GM20000 (cell line): ENCODE measurements at regions not wholly inside any gene's neighbourhood (a gene's known extent, or its start where the extent isn't known, plus 50 kb on each side); places are given as distances from the start of the nearest gene placed in this dataset.

Experiments
- DNase-seq: peaks from one replicate; pipeline ENCODE4 v3.0.0; 2012; ENCODE audit warnings: low spot score
- TF ChIP-seq, protein P1 (sequence below): IDR thresholded peaks from 2 replicates; pipeline ENCODE4 v1.5.1; 2012; ENCODE audit warnings: mild to moderate bottlenecking, control low read depth; ENCODE audit errors: extremely low read depth, missing control alignments

DNA sequence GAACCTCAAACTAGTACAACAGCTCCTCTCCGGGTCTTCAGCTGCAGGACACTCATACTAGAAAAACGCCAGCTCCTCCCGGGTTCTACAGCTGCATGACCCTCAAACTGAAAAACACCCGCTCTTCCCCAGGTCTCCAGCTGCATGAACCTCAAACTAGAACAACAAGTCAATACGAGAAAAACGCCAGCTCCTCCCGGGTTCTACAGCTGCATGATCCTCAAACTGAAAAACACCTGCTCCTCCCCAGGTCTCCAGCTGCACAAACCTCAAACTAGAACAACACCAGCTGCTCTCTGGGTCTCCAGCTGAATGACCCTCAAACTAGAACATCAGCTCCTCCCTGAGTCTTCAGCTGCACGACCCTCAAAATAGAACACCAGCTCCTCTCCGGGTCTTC, 315.0 kb upstream of the TFPI start:
- TF ChIP-seq, protein P1, sequence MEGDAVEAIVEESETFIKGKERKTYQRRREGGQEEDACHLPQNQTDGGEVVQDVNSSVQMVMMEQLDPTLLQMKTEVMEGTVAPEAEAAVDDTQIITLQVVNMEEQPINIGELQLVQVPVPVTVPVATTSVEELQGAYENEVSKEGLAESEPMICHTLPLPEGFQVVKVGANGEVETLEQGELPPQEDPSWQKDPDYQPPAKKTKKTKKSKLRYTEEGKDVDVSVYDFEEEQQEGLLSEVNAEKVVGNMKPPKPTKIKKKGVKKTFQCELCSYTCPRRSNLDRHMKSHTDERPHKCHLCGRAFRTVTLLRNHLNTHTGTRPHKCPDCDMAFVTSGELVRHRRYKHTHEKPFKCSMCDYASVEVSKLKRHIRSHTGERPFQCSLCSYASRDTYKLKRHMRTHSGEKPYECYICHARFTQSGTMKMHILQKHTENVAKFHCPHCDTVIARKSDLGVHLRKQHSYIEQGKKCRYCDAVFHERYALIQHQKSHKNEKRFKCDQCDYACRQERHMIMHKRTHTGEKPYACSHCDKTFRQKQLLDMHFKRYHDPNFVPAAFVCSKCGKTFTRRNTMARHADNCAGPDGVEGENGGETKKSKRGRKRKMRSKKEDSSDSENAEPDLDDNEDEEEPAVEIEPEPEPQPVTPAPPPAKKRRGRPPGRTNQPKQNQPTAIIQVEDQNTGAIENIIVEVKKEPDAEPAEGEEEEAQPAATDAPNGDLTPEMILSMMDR, result no peak
- no peak for DNase-seq

DNA sequence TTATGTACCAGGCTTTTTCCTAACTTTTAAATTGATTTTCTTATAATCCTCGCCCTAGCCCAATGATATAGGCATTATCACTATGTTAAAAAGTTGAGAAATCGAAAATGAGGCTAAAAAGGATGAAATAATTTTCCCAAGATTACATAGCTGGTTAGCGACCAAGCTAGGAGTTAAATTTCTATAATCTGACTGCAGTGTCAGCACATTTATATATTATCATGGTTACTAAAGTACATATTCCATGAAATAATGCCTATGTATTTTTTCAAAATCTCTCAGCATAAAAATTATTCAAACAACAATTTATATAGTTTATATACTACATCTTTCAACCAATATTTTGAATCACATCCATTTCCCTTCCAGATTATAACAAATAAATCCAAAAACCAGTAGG, 317.3 kb upstream of the TFPI start:
- TF ChIP-seq, protein P1, result no peak
- no peak for DNase-seq

DNA sequence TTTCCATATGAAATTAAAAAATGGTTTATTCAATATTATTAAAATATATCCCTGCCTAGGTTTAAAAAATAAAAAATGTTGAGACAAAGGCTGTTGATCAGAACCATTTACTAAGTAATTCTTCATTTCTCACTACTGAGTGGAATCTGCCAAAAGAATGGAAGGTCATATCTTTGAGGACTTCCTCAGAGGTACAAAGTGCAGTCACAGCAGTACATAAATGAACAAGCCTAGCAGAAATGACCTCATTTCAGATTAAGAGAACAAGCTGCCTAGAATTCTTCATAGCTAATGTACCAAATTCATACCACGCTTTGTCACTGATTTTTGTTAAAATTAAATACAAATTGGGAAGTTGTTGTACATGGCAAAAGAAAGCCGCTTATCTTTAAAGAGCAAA, 318.9 kb upstream of the TFPI start:
- DNase-seq, result no peak
- TF ChIP-seq, protein P1, result no peak

DNA sequence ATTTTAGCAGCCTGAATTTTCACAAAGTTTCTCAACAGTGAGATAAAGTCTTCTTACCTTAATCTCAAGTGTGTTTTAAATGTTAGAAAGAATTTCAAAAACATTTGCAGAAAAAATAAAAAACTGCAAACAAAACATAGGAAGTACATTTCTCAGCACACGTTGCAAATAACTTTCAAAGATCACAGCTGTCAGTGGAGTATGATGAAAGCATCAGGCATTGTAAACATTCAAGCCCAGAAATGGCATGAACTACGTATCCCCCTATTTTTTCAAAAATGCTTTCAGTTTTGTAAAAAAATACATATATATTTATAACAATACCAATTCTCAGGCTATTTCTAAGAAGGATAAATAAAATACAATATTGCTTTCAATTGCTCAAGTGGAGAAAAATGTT, 320.6 kb upstream of the TFPI start:
- no peak for DNase-seq

DNA sequence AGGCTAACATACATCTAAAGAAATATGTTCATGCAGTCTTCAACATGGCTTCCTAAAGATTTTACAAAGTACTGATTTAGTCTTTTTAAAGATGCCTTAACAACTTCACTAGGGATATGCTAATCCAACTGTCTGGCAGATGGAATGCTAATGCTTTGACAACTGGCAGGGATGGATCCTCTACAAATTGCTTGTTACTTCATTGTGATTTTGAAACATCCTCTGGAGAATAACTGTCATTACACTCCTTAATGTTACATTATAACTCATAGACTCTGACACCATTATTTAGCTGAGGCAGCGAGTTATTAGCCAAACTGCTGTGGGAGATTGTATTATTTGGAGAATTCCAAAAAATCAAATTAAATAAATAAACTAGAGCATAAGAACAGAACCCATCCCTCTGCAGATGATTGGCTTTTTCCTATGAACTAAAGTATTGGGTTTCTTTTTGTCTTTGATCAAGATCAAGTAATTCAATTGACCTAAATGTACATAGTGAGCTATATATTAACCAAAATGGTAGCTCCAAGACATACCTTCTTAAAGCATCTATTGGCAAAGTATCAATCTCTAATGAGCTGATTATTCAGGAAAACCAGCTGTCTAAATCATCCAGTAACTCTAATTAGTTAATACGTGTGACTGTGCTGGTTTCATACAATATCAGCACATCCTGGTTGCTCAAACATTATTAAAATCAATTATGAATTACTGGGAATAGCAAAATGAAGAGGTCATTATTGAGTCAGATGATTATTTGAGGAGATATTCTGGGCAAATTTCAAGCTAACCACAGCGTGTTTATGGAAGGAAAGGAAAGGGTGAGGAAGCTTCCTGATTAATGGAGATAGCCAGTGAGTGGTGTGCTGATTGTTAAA, 321.3 kb upstream of the TFPI start:
- no peak for DNase-seq
- TF ChIP-seq, protein P1, result no peak

More for the DNA sequence above, 320.6 kb upstream of the TFPI start:
- TF ChIP-seq, protein P1, result no peak

DNA sequence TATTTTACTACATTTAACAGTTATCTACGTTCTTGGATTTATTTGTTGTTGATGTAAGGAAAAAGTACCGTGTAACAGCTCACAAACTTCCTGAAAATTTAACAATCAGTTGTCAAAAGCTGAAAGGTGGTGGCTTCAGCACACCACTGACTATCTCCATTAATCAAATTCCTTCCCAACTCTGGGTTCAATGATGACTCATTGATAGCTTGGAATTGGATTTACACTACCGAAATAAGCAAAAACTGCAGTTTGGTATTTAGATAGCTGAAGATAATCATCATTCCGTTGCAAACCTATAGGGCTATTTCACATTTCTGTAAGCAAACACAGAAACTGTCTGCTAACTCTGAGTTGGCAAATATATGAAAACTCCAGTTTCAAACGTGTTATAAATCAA, 322.3 kb upstream of the TFPI start:
- no peak for DNase-seq
- TF ChIP-seq, protein P1, result no peak

DNA sequence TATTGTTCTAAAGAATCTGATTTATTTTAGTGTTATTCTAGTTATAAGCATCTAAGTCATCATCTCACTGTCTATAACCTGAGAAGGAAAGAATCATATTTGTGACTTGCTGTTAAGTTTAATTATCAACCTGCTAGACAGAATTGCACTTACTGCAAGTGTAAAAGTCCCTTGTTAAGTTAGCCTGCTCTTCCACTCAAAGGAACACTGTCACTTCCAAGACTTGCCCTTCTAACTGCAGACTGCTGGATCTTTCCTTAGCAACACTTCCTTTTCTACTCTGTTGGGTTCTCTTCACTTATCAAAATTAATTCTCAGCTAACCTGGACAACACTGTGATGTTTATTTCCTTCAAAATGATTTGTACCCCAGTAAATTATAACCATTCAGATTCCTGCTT, 323.2 kb upstream of the TFPI start:
- DNase-seq, result no peak
- TF ChIP-seq, protein P1, result no peak
